GM12864 (cell line): ENCODE measurements at regions not wholly inside any gene's neighbourhood (a gene's known extent, or its start where the extent isn't known, plus 50 kb on each side); places are given as distances from the start of the nearest gene placed in this dataset.

Source experiments
- DNase-seq: peaks from one replicate; pipeline ENCODE4 v3.0.0-alpha.2; 2011; ENCODE audit warnings: low read depth
- H3K4me3 ChIP-seq: 2 replicates; pipeline ENCODE4 v1.5.1; 2011; ENCODE audit warnings: mild to moderate bottlenecking, low read depth, low read length, control low read depth
- TF ChIP-seq, protein P1 (sequence below): IDR thresholded peaks from 2 replicates; pipeline ENCODE4 v1.5.1; 2011; ENCODE audit warnings: low read depth, mild to moderate bottlenecking, moderate library complexity, low read length, control low read depth, inconsistent platforms; ENCODE audit errors: missing control alignments

DNA sequence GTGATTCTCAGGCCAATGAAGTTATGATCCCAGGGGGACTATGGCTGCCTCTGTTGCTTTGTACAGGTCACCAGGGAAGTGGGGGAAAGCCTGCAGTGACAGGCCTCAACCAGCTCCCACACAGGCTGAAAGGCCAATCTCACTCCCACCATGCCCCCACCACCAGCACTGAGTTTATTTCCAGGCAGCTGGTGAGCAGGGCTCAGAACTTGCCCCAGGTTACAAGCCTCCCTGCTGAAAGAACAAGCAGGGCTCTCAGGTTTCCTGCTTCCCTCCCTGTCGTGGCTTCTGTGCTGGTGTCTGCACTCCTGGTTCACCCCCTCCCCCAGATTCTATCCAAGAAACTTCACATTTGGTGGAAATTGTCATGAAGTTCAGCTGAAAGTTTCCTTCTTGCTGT is 260.3 kb downstream of the CCDC59 start:
- TF ChIP-seq, protein P1, sequence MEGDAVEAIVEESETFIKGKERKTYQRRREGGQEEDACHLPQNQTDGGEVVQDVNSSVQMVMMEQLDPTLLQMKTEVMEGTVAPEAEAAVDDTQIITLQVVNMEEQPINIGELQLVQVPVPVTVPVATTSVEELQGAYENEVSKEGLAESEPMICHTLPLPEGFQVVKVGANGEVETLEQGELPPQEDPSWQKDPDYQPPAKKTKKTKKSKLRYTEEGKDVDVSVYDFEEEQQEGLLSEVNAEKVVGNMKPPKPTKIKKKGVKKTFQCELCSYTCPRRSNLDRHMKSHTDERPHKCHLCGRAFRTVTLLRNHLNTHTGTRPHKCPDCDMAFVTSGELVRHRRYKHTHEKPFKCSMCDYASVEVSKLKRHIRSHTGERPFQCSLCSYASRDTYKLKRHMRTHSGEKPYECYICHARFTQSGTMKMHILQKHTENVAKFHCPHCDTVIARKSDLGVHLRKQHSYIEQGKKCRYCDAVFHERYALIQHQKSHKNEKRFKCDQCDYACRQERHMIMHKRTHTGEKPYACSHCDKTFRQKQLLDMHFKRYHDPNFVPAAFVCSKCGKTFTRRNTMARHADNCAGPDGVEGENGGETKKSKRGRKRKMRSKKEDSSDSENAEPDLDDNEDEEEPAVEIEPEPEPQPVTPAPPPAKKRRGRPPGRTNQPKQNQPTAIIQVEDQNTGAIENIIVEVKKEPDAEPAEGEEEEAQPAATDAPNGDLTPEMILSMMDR, result no peak
- no peak for DNase-seq
- no peak overlapping the region for H3K4me3 ChIP-seq

DNA sequence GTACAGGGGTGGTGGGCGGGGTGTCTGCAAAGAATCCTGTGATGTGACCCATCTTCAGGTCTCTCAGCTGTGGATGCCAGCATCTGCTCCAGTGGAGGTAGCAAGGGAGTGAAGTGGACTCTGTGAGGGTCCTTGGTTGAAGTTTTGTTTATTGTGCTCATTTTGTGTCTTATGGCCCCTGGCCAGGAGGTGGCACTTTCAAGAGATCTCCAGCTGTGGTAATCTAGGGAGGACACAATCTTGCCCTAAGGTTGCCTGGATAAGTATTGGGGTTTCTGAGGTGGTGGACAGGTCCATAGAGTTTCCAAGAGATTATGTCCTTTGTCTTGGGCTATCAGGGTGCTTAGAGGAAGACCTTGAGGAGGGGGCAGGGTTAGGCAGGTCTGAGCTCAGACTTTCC is 260.7 kb downstream of the CCDC59 start:
- no peak for DNase-seq
- H3K4me3 ChIP-seq, result no peak overlapping the region
- TF ChIP-seq, protein P1, result no peak

DNA sequence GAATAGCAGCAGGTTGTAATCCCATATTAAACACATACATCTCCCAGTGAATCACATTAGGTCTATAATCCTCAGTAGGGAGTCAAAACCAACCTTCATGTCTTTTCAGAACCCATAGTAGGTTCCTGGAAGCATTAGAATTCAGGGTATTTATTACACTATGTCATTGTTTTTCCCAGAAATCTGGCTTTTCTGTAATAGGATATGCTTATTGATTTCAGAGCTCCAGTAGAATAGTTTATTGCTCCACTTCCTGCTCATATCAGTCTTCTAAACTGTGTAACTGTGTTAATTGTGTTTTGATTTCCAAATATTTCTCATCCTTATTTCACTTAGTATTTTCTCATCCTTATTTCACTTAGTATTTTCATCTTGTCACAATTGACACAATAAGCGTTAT is 268.0 kb downstream of the CCDC59 start:
- H3K4me3 ChIP-seq, result no peak overlapping the region
- TF ChIP-seq, protein P1, result no peak
- no peak for DNase-seq

DNA sequence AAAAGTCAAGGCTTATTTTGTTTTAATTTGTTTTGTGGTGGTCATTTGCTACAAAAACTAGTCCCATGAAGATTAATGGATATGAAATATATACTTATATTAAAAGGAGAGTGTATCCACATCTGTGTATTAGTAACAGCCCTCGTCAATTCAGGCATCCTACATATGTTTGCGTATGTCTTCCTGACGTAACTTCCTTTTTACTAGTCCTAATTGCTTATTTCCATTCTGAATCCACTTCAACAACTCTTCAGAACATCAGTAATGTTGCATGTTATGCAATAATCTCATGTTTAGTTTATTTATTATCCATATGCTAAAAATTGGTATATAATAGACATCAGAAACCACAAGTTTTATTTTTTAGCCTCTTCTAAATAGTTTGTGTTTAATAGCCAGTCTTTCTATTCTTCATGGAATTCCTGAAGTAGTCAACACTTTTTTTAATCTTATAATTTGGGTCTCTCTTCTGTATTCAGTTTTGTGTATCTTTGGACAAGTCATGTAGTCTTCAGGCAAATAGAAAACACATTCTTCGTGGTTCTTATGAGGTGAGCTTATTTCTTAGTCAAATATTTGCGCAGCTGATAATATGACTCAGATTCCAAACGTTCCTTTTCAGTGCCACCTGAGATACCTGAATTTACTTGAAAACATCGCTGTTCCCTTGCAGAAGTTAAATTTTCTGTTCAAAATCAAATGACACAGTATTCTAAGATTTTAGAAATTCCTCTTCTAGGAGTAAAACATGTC is 268.6 kb downstream of the CCDC59 start:
- H3K4me3 ChIP-seq, result no peak overlapping the region
- TF ChIP-seq, protein P1, result no peak
- DNase-seq, result no peak

DNA sequence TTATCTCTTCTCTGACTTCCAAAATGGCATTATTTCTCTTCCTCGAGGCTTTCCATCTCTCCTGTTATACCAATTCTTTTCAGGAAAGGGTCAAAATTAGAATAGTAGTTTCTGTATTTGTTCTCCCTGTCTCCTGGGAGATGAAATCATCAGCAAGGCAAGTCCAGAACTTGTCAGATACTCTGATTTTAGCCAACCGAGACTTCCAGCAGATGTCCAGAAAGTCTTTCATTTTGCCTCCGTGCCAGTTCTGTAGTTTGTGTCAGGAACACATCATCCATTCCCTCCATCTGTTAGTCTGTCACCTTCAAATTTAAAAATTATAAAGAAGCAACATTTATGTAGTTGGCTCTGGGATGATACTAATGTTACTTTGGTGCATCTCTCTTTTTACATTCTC is 275.7 kb downstream of the CCDC59 start:
- TF ChIP-seq, protein P1, result no peak
- DNase-seq, result no peak
- no peak overlapping the region for H3K4me3 ChIP-seq

DNA sequence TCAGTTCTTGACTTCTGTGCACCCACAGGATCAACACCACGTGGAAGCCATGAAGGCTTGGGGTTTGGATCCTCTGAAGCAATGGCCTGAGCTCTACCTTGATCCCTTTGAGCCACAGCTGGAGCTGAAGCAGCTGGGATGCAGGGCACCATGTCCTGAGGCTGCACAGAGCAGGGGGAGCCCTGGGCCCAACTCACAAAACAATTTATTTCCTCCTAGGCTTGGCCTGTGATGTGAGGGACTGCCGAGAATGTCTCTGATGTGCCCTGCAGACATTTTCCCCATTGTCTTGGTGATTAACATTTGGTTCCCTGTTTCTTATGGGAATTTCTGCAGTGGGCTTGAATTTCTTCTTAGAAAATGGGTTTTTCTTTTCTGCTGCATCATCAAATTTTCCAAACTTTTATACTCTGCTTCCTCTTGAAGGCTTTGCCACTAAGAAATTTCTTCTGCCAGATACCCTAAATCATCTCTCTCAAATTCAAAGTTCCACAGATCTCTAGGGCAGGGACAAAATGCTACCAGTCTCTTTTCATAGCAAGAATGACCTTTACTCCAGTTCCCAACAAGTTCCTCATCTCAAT is 288.2 kb downstream of the CCDC59 start:
- H3K4me3 ChIP-seq, result no peak overlapping the region
- DNase-seq, result no peak
- TF ChIP-seq, protein P1, result no peak

DNA sequence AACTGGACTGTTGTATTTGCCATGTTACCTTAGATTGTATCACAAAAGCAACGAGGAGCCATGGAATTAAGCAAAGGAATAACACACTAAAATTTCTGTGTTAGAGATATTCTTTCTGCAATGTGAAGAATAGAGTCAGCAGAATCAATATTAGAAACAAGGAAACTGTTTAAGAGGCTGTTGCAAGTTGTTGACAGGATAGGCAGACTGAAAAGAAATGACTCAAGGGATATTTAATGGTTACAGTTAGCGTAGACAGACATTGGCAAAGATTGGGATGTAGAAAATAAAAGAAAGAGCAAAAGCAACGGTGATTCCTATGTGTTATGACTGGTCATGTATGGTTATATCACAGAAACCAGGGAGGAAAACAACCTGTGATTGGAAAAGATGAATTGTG is 299.0 kb upstream of the PPFIA2 start:
- TF ChIP-seq, protein P1, result no peak

More for the DNA sequence above, 299.0 kb upstream of the PPFIA2 start:
- DNase-seq, result no peak
- H3K4me3 ChIP-seq, result no peak overlapping the region
